Activated T-cell treated with anti-CD3 and anti-CD28 coated beads, Interleukin-2, amount 50 U/mL, for 1 hour (primary cell): ENCODE measurements at regions not wholly inside any gene's neighbourhood (a gene's known extent, or its start where the extent isn't known, plus 50 kb on each side); places are given as distances from the start of the nearest gene placed in this dataset.
"Not testable (repeated sequence)": the region's sequence is repeated elsewhere in the genome, so short reads cannot be mapped to it uniquely, and the experiment has no call there.

Experiments
- DNase-seq: peaks from one replicate; pipeline ENCODE4 v3.0.0-alpha.2; 2020

- no peak for DNase-seq
Observed at GRCh38 chr10:114708084-114708483, 50.0 kb upstream of the ABLIM1 start.

- DNase-seq: no peak
Observed at GRCh38 chr10:114708717-114709335, 50.8 kb upstream of the ABLIM1 start.

- DNase-seq: no peak
Observed at GRCh38 chr10:114709984-114710383, 51.9 kb upstream of the ABLIM1 start.

- DNase-seq: no peak
Observed at GRCh38 chr10:114711176-114711868, 53.2 kb upstream of the ABLIM1 start.

GRCh38 chr10:114711869-114712250 lies 53.8 kb upstream of the ABLIM1 start:
- no peak for DNase-seq

- no peak for DNase-seq
Observed at GRCh38 chr10:114713525-114714090, 55.5 kb upstream of the ABLIM1 start.

GRCh38 chr10:114714281-114714741 lies 56.2 kb upstream of the ABLIM1 start:
- DNase-seq: no peak

- no peak for DNase-seq
Observed at GRCh38 chr10:114715171-114715670, 57.1 kb upstream of the ABLIM1 start.

- DNase-seq: no peak
Observed at GRCh38 chr10:114716811-114717404, 58.8 kb upstream of the ABLIM1 start.

- DNase-seq: not testable (repeated sequence)
Observed at GRCh38 chr10:114717881-114718280, 59.8 kb upstream of the ABLIM1 start.

GRCh38 chr10:114718374-114718773 lies 60.3 kb upstream of the ABLIM1 start:
- no peak for DNase-seq

GRCh38 chr10:114719311-114719710 lies 61.2 kb upstream of the ABLIM1 start:
- DNase-seq: no peak

GRCh38 chr10:114720023-114720422 lies 61.9 kb upstream of the ABLIM1 start:
- not testable (repeated sequence) for DNase-seq

GRCh38 chr10:114720685-114721278 lies 62.7 kb upstream of the ABLIM1 start:
- DNase-seq: no peak

- DNase-seq: not testable (repeated sequence)
Observed at GRCh38 chr10:114722136-114722535, 64.1 kb upstream of the ABLIM1 start.

- no peak for DNase-seq
Observed at GRCh38 chr10:114723361-114723760, 65.3 kb upstream of the ABLIM1 start.

- no peak for DNase-seq
Observed at GRCh38 chr10:114723991-114724715, 66.1 kb upstream of the ABLIM1 start.

- no peak for DNase-seq
Observed at GRCh38 chr10:114724716-114725106, 66.6 kb upstream of the ABLIM1 start.

- no peak for DNase-seq
Observed at GRCh38 chr10:114726820-114727271, 68.8 kb upstream of the ABLIM1 start.

GRCh38 chr10:114728325-114728724 lies 70.2 kb upstream of the ABLIM1 start:
- no peak for DNase-seq

- DNase-seq: no peak
Observed at GRCh38 chr10:114729103-114729659, 71.1 kb upstream of the ABLIM1 start.

- no peak for DNase-seq
Observed at GRCh38 chr10:114730291-114730690, 72.2 kb upstream of the ABLIM1 start.
